ENCODE measurements at regions not wholly inside any gene's neighbourhood (a gene's known extent, or its start where the extent isn't known, plus 50 kb on each side); places are given as distances from the start of the nearest gene placed in this dataset.

GRCh38 chr2:140041811-140042210 is 1261.6 kb upstream of the NXPH2 start:
- no peak for TF ChIP-seq CREB1 (IDR thresholded peaks at IDR 0.05; ENCODE audit: low read depth)
- TF ChIP-seq EP300 (IDR thresholded peaks at IDR 0.05; ENCODE audit: borderline replicate concordance), result no peak
- TF ChIP-seq TAF1 (IDR thresholded peaks at IDR 0.05; ENCODE audit: low read depth), result no peak
- no peak for TF ChIP-seq YY1 (IDR thresholded peaks at IDR 0.05; ENCODE audit: low read depth)
- no peak for TF ChIP-seq NFIC (IDR thresholded peaks at IDR 0.05)
- TF ChIP-seq CEBPB (IDR thresholded peaks at IDR 0.05), result no peak
- no peak for TF ChIP-seq RAD21 (IDR thresholded peaks at IDR 0.05; ENCODE audit: low read depth)

All from Ishikawa (cell line).